ENCODE measurements at regions not wholly inside any gene's neighbourhood (a gene's known extent, or its start where the extent isn't known, plus 50 kb on each side); places are given as distances from the start of the nearest gene placed in this dataset.
"Not testable (repeated sequence)": the region's sequence is repeated elsewhere in the genome, so short reads cannot be mapped to it uniquely, and the experiment has no call there.

DNA sequence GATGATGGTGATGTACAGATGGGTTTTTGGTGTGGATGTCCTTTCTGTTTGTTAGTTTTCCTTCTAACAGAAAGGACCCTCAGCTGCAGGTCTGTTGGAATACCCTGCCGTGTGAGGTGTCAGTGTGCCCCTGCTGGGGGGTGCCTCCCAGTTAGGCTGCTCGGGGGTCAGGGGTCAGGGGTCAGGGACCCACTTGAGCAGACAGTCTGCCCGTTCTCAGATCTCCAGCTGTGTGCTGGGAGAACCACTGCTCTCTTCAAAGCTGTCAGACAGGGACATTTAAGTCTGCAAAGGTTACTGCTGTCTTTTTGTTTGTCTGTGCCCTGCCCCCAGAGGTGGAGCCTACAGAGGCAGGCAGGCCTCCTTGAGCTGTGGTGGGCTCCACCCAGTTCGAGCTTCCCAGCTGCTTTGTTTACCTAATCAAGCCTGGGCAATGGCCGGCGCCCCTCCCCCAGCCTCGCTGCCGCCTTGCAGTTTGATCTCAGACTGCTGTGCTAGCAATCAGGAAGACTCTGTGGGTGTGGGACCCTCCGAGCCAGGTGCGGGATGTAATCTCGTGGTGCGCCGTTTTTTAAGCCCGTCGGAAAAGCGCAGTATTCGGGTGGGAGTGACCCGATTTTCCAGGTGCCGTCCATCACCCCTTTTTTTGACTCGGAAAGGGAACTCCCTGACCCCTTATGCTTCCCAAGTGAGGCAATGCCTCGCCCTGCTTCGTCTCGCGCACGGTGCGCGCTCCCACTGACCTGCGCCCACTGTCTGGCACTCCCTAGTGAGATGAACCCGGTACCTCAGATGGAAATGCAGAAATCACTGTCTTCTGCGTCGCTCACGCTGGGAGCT, 408.2 kb downstream of the LNPK start:
- not testable (repeated sequence) for TF ChIP-seq FOXM1 (IDR thresholded peaks at IDR 0.05; ENCODE audit: borderline replicate concordance); PKNOX1 (IDR thresholded peaks at IDR 0.05); ELF4 (IDR thresholded peaks at IDR 0.05); HDGF (IDR thresholded peaks at IDR 0.05; ENCODE audit: borderline replicate concordance); ZNF384 (IDR thresholded peaks at IDR 0.05); BHLHE40 (IDR thresholded peaks at IDR 0.05; ENCODE audit: borderline replicate concordance); NFRKB (IDR thresholded peaks at IDR 0.05); TARDBP (IDR thresholded peaks at IDR 0.05); CTBP1 (IDR thresholded peaks at IDR 0.05; ENCODE audit: borderline replicate concordance); ARNT (IDR thresholded peaks at IDR 0.05); FOXA1 (IDR thresholded peaks at IDR 0.05); SP1 (IDR thresholded peaks at IDR 0.05)
- TF ChIP-seq FOXK2 (IDR thresholded peaks at IDR 0.05): 0 out of 2 replicates have a peak, but pooled peaks have one; percentile 55
